Lung (tissue), 11 donors: ENCODE measurements at regions not wholly inside any gene's neighbourhood (a gene's known extent, or its start where the extent isn't known, plus 50 kb on each side); places are given as distances from the start of the nearest gene placed in this dataset.
"Not testable (repeated sequence)": the region's sequence is repeated elsewhere in the genome, so short reads cannot be mapped to it uniquely, and the experiment has no call there.

Source experiments
- ATAC-seq: fragments of 200-7000 bp; cut with Tn5 transposase; one replicate; pipeline ENCODE4 v1.9.1; 2020; ENCODE audit warnings: moderate number of reproducible peaks; ENCODE audit not compliant: insufficient read depth, low FRiP score
- DNase-seq, 3 donors: peaks; one replicate each; pipeline ENCODE4 v3.0.0-alpha.2; 2013 to 2017
- H3K27ac ChIP-seq, 2 donors: one replicate each; pipeline ENCODE4 v1.5.1; 2013; ENCODE audit warnings: mild to moderate bottlenecking in 2 of 2, moderate library complexity in 2 of 2, control low read depth in 1 of 2, inconsistent platforms in 1 of 2, low read depth in 1 of 2, low read length in 1 of 2
- H3K27me3 ChIP-seq, 3 donors: one replicate each; pipeline ENCODE4 v1.5.1; 2013; ENCODE audit warnings: low read length in 2 of 3; ENCODE audit not compliant: control insufficient read depth in 3 of 3, insufficient read depth in 3 of 3
- H3K36me3 ChIP-seq, 4 donors: one replicate each; pipeline ENCODE4 v1.5.1; 2013; ENCODE audit warnings: low read length in 4 of 4, mild to moderate bottlenecking in 1 of 4, moderate library complexity in 1 of 4; ENCODE audit not compliant: control insufficient read depth in 4 of 4, insufficient read depth in 4 of 4
- H3K4me1 ChIP-seq, 5 donors: one replicate each; pipeline ENCODE4 v1.5.1; 2013; ENCODE audit warnings: low read length in 5 of 5, mild to moderate bottlenecking in 2 of 5, moderate library complexity in 1 of 5; ENCODE audit not compliant: control insufficient read depth in 5 of 5, insufficient read depth in 5 of 5
- H3K4me3 ChIP-seq: one replicate; pipeline ENCODE4 v1.5.1; 2013; ENCODE audit warnings: mild to moderate bottlenecking, control low read depth, moderate library complexity
- H3K9ac ChIP-seq, 2 donors: one replicate each; pipeline ENCODE4 v1.5.1; 2013; ENCODE audit warnings: low read length in 2 of 2, control low read depth in 1 of 2; ENCODE audit not compliant: insufficient read depth in 1 of 2
- H3K9me3 ChIP-seq, 4 donors: one replicate each; pipeline ENCODE4 v1.5.1; 2013; ENCODE audit warnings: low read length in 3 of 4, mild to moderate bottlenecking in 1 of 4, moderate library complexity in 1 of 4; ENCODE audit not compliant: control insufficient read depth in 4 of 4, insufficient read depth in 3 of 4
- CTCF ChIP-seq: IDR thresholded peaks from 2 replicates; pipeline ENCODE4 v1.5.1; 2012; ENCODE audit warnings: mild to moderate bottlenecking; ENCODE audit errors: control extremely low read depth, extremely low read depth
- WGBS, 2 donors: extraction: QIAGEN DNeasy Blood & Tissue Kit; methylation state at CpG; one replicate each; pipeline ENCODE4 v1.1.7; 2013; 5-methylcytosine and 5-hydroxymethylcytosine counted together
- donor health status: control.
- donor health status: control.
- donor health status: Bipolar disorder and iron deficiency.
- donor health status: healthy.
- donor health status: DM: yes; HTN: yes; CAD: no.

- Histone ChIP-seq H3K27me3 (no peaks in the 10 kb centered on the region), H3K36me3 (no peaks in the 10 kb centered on the region), H3K4me3 (no peak overlapping the region), H3K4me1 (peaks cover 0 to 32% (median 8%) of the 10 kb centered on the region in 5 donors), H3K9ac (no peak overlapping the region), H3K27ac (no peak overlapping the region), H3K9me3 (no peaks in the 10 kb centered on the region)
- ATAC-seq (no peak), DNase-seq (no peak)
- TF ChIP-seq CTCF: no peak
- WGBS, 2 donors: 89 to 91% methylated on average over 2 of the region's 2 CpGs
These were observed 589.0 kb downstream of the ZEB2 start for GRCh38 chr2:143930891-143931290.

GRCh38 chr2:143928613-143929012, 591.3 kb downstream of the ZEB2 start:
- WGBS, 2 donors: 51 to 76% methylated on average over 1 of the region's 1 CpG

GRCh38 chr2:143928184-143928583, 591.7 kb downstream of the ZEB2 start:
- H3K9ac ChIP-seq: no peak overlapping the region
- no peak overlapping the region for H3K4me3 ChIP-seq
- no peaks in the 10 kb centered on the region for H3K9me3 ChIP-seq
- no peak for DNase-seq
- WGBS, 2 donors: 92 to 95% methylated on average over 1 of the region's 1 CpG
- H3K27ac ChIP-seq: no peak overlapping the region
- H3K4me1 ChIP-seq: peaks cover 0 to 8% (median 3%) of the 10 kb centered on the region in 5 donors
- H3K36me3 ChIP-seq: no peaks in the 10 kb centered on the region
- ATAC-seq: no peak
- H3K27me3 ChIP-seq: no peaks in the 10 kb centered on the region
- TF ChIP-seq CTCF: no peak

More at GRCh38 chr2:143928613-143929012, 591.3 kb downstream of the ZEB2 start:
- no peaks in the 10 kb centered on the region for H3K27me3 ChIP-seq
- H3K9ac ChIP-seq: no peak overlapping the region
- ATAC-seq (no peak), DNase-seq (peak in 1 of 3 donors; percentile 46)
- H3K27ac ChIP-seq: no peak overlapping the region
- no peaks in the 10 kb centered on the region for H3K9me3 ChIP-seq
- no peaks in the 10 kb centered on the region for H3K36me3 ChIP-seq
- no peak overlapping the region for H3K4me3 ChIP-seq
- TF ChIP-seq CTCF: no peak
- peaks cover 0 to 12% (median 7%) of the 10 kb centered on the region in 5 donors for H3K4me1 ChIP-seq

- WGBS, 2 donors: 66 to 71% methylated on average over 4 of the region's 4 CpGs
- Histone ChIP-seq H3K4me1 (peaks cover 0 to 7% (median 0%) of the 10 kb centered on the region in 5 donors), H3K27me3 (no peaks in the 10 kb centered on the region), H3K9ac (no peak overlapping the region), H3K9me3 (no peaks in the 10 kb centered on the region), H3K36me3 (no peaks in the 10 kb centered on the region), H3K4me3 (no peak overlapping the region), H3K27ac (no peak overlapping the region)
- no peak for ATAC-seq
- no peak for DNase-seq
- no peak for TF ChIP-seq CTCF
These were observed 593.2 kb downstream of the ZEB2 start for GRCh38 chr2:143926736-143927135.

GRCh38 chr2:143922261-143922830, 597.6 kb downstream of the ZEB2 start:
- H3K36me3 ChIP-seq, H3K4me1 ChIP-seq, ATAC-seq, H3K9ac ChIP-seq, H3K4me3 ChIP-seq, DNase-seq, H3K27ac ChIP-seq, H3K27me3 ChIP-seq: not testable (repeated sequence)
- 97 to 100% methylated on average over 13 to 27 of the region's 42 CpGs for WGBS, 2 donors
- H3K9me3 ChIP-seq: peaks cover 3 to 16% (median 11%) of the 10 kb centered on the region in 4 donors
